ENCODE measurements at regions not wholly inside any gene's neighbourhood (a gene's known extent, or its start where the extent isn't known, plus 50 kb on each side); places are given as distances from the start of the nearest gene placed in this dataset.

DNA sequence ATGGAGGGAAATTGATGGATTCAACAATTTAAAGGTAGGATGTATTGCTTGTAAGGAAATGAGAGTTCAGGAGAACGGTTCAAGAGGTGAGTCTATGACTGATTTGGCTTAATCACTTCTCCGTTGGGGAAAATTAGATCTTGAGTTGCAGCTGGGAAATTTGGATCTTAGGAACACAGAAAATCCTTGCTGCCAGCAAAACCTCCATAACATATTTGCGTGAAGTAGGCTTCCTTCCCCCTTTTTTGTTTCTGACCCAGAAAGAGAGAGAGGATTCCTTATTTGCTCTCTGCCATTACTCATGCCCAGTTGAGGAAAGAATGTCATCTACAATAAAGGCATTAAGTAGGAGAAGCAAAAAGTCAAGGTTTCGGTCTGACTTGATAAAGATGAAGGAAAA, 73.5 kb upstream of the PDC start:
- no peaks in the 10 kb centered on the region for H3K79me2 ChIP-seq (ENCODE audit: low read depth)
- ChIA-PET CTCF (no interaction called here), POLR2A (ENCODE audit: unreplicated experiment) (no interaction called here)
- no peak for DNase-seq
- no peaks in the 10 kb centered on the region for H4K20me1 ChIP-seq (ENCODE audit: insufficient read depth)
- H2AFZ ChIP-seq = no peak overlapping the region
- no peaks in the 10 kb centered on the region for H3F3A ChIP-seq (ENCODE audit: insufficient read depth, low read depth)
- TF ChIP-seq, protein P1, sequence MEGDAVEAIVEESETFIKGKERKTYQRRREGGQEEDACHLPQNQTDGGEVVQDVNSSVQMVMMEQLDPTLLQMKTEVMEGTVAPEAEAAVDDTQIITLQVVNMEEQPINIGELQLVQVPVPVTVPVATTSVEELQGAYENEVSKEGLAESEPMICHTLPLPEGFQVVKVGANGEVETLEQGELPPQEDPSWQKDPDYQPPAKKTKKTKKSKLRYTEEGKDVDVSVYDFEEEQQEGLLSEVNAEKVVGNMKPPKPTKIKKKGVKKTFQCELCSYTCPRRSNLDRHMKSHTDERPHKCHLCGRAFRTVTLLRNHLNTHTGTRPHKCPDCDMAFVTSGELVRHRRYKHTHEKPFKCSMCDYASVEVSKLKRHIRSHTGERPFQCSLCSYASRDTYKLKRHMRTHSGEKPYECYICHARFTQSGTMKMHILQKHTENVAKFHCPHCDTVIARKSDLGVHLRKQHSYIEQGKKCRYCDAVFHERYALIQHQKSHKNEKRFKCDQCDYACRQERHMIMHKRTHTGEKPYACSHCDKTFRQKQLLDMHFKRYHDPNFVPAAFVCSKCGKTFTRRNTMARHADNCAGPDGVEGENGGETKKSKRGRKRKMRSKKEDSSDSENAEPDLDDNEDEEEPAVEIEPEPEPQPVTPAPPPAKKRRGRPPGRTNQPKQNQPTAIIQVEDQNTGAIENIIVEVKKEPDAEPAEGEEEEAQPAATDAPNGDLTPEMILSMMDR (conservative IDR thresholded peaks at IDR 0.05) = no peak
- no peak for TF ChIP-seq EZH2 (IDR thresholded peaks at IDR 0.05; ENCODE audit: low read depth)
- no peaks in the 10 kb centered on the region for H3K36me3 ChIP-seq (ENCODE audit: low read depth)
- intact Hi-C loops (cut with micrococcal nuclease; ENCODE audit: unreplicated experiment) = no loop called here
- no peak overlapping the region for H3K27ac ChIP-seq
- H3K4me2 ChIP-seq = no peak overlapping the region
- no TSS peak for BruUV-seq (replicated peaks)
- H3K4me3 ChIP-seq = no peak overlapping the region
- H3K4me1 ChIP-seq (replicated peaks; ENCODE audit: insufficient read depth) = no peaks in the 10 kb centered on the region
- peaks cover 6% of the 10 kb centered on the region; the same call in 1 of the 2 replicates for H3K9me2 ChIP-seq (ENCODE audit: insufficient read depth)
- no peaks in the 10 kb centered on the region for H3K9me3 ChIP-seq (ENCODE audit: insufficient read depth, low read depth)
- H3K27me3 ChIP-seq (ENCODE audit: insufficient read depth, low read depth) = no peaks in the 10 kb centered on the region

DNA sequence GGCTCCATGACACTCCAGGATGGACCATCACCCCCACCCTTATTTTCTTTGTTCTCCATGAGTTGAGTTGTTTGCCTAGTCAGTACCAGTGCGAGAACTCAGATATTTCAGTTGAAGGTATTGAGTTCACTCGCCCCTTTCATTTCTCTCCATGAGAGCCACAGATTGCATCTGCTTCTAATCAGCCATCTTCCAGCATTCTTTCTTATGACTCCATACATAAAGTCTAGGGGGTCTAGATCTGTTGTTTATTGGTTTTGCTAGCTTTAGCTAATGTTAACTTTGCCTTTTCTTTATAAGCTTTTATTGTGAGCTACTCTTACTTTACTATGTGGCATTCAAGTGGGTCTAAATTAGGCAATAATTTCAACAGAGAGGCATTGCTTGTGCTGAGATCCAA, 71.6 kb upstream of the PDC start:
- DNase-seq = no peak
- CTCF ChIA-PET = no interaction called here
- POLR2A ChIA-PET (ENCODE audit: unreplicated experiment) = no interaction called here

DNA sequence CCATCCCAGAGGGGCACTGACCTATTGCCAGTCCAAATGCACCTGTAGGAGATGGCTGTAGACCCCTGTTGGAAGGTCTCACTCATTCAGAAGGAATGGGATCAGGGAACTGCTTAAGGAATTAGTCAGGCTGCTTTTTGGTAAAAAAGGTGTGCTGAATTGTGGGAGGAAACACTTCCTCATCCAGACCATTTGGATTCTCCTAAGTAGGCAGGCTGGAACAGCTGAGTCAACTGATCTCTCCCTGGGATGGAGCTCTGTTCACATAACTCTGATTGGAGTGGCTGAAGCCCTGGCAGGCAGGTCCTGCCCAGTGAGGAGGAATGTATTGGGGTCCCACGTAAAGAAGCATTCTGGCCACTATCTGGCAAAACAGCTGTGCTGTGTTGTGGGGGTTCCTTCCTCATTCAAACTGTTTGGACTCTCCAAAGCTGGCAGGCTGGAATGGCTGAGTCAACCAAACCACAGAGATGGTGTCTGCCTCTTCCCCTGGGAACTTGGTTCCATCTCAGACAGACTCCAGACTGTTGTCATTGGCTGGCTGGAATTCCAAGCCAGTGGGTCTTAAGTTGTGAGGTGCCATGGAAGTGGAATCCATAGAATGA, 70.7 kb upstream of the PDC start:
- no peak for TF ChIP-seq EZH2 (IDR thresholded peaks at IDR 0.05; ENCODE audit: low read depth)
- TF ChIP-seq, protein P1 (conservative IDR thresholded peaks at IDR 0.05) = no peak
- BruUV-seq (replicated peaks) = no TSS peak
- H3K27ac ChIP-seq = no peak overlapping the region
- H3K4me3 ChIP-seq = no peak overlapping the region
- no peak overlapping the region for H3K4me2 ChIP-seq
- intact Hi-C loops (cut with micrococcal nuclease; ENCODE audit: unreplicated experiment) = no loop called here
- H3F3A ChIP-seq (ENCODE audit: insufficient read depth, low read depth) = no peaks in the 10 kb centered on the region
- H3K36me3 ChIP-seq (ENCODE audit: low read depth) = no peaks in the 10 kb centered on the region
- ChIA-PET CTCF (no interaction called here), POLR2A (ENCODE audit: unreplicated experiment) (no interaction called here)
- DNase-seq = no peak
- H3K4me1 ChIP-seq (replicated peaks; ENCODE audit: insufficient read depth) = no peaks in the 10 kb centered on the region
- no peaks in the 10 kb centered on the region for H3K79me2 ChIP-seq (ENCODE audit: low read depth)
- no peaks in the 10 kb centered on the region for H4K20me1 ChIP-seq (ENCODE audit: insufficient read depth)
- no peaks in the 10 kb centered on the region for H3K9me3 ChIP-seq (ENCODE audit: insufficient read depth, low read depth)
- H3K27me3 ChIP-seq (ENCODE audit: insufficient read depth, low read depth) = no peaks in the 10 kb centered on the region
- no peak overlapping the region for H2AFZ ChIP-seq
- H3K9me2 ChIP-seq (ENCODE audit: insufficient read depth) = peaks cover 6% of the 10 kb centered on the region; the same call in 1 of the 2 replicates

More for the DNA sequence above, 71.6 kb upstream of the PDC start:
- Histone ChIP-seq H2AFZ (no peak overlapping the region), H3K9me2 (ENCODE audit: insufficient read depth) (peaks cover 6% of the 10 kb centered on the region; the same call in 1 of the 2 replicates), H4K20me1 (ENCODE audit: insufficient read depth) (no peaks in the 10 kb centered on the region), H3K4me3 (no peak overlapping the region), H3K79me2 (ENCODE audit: low read depth) (no peaks in the 10 kb centered on the region), H3K27ac (no peak overlapping the region), H3K27me3 (ENCODE audit: insufficient read depth, low read depth) (no peaks in the 10 kb centered on the region), H3K36me3 (ENCODE audit: low read depth) (no peaks in the 10 kb centered on the region), H3F3A (ENCODE audit: insufficient read depth, low read depth) (no peaks in the 10 kb centered on the region), H3K4me1 (replicated peaks; ENCODE audit: insufficient read depth) (no peaks in the 10 kb centered on the region), H3K4me2 (no peak overlapping the region), H3K9me3 (ENCODE audit: insufficient read depth, low read depth) (no peaks in the 10 kb centered on the region)
- intact Hi-C loops (cut with micrococcal nuclease; ENCODE audit: unreplicated experiment) = no loop called here
- BruUV-seq (replicated peaks) = no TSS peak
- TF ChIP-seq, protein P1 (conservative IDR thresholded peaks at IDR 0.05) = no peak
